Amygdala (tissue), 56 donors: ENCODE measurements at regions not wholly inside any gene's neighbourhood (a gene's known extent, or its start where the extent isn't known, plus 50 kb on each side); places are given as distances from the start of the nearest gene placed in this dataset.
A peak's percentile ranks its signal among the peaks of the same experiment; 100 is the strongest.
"Not testable (repeated sequence)": the region's sequence is repeated elsewhere in the genome, so short reads cannot be mapped to it uniquely, and the experiment has no call there.

Source experiments
- DNase-seq, 56 donors: peaks; one replicate each; lab custom pipeline; 2025; lab: John Stamatoyannopoulos, UW

DNA sequence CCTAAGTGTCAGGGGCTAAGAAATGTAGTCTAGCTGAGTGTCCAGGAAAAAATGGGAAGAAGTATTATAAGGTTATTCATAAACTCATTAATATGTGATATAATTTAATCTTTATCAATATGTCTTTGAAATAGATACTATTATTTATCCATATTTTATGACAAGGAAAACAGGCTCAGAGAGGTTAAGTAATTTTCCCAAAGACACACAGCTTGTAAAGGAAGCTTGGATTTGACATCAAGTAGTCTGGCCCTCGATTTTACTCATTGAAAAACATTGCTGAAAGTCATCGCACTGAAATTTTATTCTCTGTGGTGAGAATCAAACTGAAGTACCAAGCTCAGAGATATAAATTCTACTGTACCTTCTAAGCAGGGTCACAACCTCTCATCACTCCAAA, 276.9 kb downstream of the MSX2 start:
- no peak for DNase-seq

DNA sequence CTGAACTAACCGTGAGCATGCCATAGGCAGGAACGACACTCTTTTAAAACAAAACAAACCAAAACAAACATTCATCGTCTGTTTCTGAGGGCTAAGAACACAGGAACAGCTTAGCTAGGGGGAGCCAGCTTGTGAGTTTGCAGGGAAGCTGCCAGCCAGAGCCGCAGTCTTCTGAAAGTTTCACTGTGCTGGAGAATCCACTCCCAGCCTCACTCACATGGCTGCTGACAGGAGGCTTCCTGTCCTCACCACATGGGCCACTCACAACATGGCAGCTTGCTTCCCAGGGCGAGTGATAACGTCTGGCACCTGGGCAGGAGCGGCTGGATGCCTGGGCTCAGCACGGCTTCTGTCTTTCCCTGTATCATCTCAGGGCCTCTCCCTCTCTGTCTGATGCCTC, 275.2 kb downstream of the MSX2 start:
- peak in 1 of 56 donors; percentile 10 for DNase-seq

DNA sequence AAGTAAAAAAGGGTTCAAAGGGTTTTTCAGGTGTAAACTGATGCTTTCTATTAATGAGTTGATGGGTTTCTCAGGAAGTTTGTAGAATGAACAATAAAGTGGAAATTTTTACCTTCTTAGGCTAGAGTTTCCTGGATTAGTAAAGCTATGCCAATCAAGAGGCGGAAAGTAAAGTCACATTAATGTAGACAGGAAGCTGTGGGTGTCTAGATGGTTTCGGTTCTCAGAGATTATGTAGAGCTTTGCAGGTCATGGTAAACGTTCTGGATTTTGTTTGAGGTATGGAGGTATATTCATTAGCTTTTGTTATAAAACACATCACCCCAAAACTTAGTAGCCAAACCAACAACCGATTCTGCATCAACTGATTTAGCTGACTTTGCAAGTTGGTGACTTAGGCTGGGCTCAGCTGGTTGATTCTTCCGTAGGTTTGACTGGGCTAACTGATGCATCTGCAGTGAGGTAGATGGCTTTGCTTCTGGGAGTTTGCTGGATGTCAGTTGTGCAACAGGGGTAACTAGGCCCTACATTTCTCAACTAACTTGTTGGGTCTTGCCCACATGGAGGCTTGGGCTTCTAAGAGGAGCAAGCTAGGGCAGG, 273.8 kb downstream of the MSX2 start:
- no peak for DNase-seq

DNA sequence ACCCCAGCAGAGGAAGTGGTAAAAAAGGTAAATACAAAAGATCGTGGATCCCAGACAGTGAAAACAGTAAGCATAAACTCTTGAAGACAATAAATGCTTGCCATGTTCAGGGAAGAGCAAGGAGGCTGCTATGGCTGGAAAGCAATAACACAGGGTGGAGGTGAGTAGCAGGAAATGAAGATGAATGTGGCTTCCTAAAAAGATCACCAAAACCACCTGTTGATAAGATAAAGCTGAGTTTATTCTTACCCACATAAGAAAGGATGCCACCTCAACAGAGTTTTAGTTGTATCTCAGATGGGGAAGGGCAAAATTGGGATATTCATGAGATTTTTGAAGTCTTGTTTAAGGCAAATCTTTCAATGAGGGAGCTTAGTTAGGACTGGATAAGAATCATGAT, 273.3 kb downstream of the MSX2 start:
- no peak for DNase-seq

DNA sequence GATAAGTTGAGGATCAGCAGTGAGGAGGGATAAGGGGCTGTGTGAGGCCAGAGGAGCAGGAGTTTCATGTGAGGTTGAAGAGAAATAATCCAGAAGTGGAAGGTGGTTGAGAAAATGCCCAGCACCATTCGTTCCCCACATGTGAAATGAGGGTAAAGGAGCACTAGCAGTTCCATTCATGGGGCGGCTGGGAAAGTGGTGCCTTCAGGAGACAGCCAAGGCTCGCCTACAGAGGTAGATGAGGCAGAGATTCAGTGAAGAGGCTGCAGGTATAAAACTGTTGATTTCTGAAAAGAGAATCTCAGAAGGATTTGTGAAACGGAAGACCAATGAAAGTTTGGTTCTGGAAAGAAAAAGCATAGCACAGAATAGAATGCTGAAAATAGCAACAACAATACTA, 272.6 kb downstream of the MSX2 start:
- no peak for DNase-seq

DNA sequence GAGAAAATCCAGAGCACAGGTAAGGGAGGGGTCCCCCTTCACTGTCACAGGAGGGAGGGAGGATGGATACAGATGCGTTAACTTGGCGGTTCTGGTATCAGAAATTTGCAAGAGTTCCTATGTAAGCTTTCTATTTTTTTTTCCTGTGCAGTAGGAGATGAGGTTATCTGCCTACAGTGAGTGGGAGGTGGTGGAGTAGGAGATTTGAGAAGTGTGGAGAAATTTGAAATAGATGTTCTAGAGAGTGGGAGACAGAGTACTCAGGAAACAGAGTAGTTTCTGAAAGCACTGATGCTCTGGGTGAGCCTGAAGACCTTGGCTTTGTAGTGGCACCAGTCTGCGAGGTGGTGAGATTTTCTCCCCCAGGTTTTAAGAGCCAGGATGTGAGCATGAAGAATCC, 271.4 kb downstream of the MSX2 start:
- DNase-seq: no peak

DNA sequence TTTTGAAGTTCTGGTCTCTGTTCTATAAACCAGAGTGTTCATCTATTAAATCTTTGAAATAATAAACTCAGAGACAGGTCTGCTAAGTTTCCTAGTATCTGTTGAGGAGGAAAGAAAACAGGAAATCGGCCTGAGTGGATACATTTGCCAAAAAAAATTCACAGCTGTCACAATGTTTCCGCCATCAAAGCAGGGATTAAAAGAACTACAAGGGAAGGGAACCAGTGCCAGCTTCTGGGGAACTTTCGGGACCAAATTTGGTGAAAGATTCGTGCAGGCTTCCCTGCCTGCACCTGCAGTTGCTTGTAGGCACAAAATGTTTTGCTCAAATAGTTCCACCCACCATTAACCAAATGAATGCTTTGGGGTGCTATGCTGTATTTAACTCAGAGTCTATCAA, 267.5 kb downstream of the MSX2 start:
- DNase-seq: peak in 2 of 56 donors; percentile 9 to 19

DNA sequence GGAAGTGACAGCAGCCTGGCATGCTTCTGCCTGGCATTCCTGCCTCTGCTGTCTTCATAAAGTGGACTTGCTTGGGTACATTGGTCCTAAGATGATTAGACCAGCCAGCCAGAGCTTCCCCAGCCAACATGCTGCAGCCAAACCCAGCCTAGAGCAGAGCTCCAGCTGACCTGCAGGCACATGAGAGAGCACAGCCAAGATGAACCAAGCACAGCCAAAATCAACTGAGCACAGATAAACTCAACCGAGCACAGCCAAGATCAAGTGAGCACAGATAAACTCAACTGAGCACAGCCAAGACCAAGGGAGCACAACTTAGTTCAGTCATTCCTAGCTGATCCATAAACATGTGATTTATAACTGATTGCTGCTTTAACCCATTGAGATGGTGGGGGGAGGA, 266.5 kb downstream of the MSX2 start:
- no peak for DNase-seq

DNA sequence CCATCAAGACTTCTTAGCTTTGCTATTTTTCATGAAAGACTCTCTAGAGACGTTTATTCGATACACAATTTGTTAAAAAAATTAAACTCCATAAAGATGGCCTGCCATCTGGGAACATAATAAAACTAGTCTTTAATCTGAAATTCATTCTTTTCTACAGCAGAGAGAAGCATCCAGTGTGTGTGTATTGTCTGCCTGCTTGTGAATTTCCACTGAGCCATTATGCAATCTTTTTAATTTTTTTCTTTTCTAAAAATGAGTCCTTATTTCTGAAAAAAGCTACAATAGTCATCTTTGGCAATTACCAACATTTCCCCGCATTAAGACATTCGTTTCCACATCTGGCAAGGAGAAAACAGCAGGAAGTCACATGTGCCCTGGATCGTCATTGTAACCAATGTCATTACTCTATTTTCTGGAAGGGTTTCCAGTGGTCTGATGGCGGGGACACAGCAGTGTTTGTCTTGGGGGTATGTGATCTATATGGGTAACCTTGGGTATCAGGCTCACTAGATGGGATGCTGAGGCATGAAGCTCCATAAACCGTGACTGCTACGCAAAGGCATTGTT, 263.1 kb downstream of the MSX2 start:
- DNase-seq: no peak

DNA sequence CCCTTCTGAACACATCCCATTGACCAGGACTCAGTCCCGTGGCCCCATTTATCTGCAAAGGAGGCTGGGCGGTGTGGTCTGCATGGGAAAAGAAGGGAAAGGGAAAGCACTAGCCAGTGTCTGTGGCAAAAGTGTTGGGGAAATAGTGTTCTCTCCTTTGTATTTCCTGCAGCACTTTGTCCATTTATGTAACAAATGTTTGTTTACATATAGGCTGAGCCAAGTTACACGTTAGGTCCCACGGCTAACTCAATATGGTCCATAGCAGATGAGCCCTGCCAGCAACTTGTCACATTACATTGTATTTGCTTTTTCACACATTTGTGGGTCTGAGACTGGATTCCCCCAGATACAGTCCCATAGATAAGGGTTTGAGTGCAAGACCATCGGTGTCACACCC, 260.5 kb downstream of the MSX2 start:
- DNase-seq: no peak

DNA sequence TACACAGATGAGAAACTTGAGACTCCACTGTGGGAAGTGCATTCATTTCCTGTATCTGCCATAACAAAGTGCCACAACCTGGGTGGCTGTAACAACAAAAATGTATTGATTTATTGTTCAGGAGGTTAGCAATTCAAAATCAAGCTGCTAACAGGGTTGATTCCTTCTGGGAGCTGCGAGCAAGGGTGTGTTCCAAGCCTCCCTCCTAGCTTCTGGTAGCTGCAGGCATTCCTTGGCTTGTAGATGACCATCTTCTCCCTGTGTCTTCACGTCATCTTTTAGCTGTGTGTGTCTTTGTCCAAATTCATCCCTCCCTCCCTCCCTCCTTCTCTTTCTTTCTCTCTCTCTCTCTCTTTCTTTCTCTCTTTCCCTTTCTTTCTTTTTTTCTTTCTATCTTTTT, 258.1 kb downstream of the MSX2 start:
- no peak for DNase-seq

DNA sequence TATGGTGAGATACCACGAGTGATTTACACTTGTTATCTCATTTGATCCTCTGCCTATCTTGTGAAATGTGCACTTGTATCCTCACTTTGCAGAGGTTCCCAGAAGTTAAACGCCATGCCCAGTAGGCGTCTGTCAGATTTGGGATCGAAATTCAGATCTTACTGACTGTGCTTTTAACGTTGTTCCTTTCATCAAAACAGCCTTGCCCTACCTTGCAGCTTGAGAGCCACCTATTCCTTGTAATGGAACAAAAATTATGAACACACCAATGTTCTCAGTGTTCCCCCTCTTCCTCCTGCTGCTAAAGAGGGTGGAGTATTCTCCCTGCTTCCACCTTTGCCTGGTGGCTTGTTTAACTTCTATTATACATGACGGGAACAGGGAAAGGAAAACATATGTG, 257.0 kb downstream of the MSX2 start:
- no peak for DNase-seq

DNA sequence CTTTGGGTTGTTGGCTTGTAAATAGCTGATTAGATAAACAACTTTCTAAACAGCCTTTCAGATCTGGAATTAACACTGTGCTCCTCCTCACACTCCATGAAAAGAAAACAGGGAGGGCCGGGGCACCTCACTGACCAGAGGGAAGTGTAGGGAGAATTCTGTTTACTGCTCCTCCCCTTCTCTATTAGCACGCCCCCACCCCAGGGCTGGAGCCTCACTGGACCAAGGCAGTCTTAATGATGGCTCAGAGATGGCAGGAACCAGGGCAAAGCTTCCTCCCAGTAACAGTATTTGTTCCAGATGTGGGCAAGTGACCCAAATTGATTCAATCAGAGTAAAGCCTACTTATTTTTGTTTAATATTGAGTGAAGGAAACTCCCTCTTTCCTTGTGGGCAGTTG, 256.6 kb downstream of the MSX2 start:
- no peak for DNase-seq

DNA sequence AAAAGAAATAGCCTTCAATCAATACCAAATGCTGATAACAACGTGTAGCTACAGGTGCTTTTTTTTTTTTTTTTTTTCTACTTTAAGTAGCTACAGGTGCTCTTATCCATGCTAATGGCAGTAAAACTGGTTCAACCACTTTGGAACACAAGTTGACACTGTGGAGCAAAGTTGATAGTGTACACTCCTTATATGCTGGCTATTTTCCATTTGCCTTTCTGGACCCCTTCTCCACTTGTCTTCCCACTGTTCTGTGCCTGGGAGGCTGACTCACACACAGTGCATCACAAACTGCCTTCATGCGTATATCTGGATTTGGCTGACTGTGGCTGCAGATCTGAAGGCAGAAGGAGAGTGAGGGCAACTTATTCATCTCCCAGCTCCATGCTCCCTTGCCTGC, 247.9 kb downstream of the MSX2 start:
- DNase-seq: no peak

DNA sequence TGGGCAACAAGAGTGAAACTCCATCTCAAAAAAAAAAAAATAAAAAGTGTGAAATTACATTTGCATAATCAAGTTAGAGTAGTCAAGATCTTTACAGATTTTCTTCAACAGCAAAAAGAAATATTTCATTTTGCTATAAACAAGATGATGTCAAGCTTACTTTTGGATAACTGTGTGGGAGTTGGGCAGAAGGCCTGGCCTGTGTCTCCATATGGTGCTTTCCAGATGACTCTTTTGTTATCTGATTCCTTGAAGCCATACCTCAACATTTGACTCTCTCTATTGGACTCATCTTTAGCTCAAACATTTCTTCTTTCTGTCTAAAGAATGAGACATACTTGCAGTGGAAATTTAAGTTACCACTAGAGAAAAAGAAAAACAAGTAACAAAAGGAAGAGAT, 246.8 kb downstream of the MSX2 start:
- no peak for DNase-seq

DNA sequence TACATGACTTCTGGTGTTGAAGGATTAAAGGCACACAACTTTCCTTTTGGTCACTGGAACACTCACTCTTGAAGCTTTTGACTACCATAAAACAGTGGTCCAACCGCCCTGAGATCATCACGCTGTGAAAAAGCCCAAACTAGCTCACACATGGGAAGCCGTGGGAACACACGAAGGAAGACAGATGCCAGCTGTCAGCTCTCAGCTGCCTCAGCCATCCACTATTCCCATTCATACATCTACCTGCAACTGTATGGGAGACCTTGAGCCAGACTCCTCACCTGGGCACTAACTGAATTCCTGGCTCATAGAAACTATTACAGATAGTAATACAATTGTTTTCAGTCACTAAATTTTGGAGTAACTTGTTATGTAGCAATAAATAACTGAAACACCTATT, 246.1 kb downstream of the MSX2 start:
- no peak for DNase-seq

DNA sequence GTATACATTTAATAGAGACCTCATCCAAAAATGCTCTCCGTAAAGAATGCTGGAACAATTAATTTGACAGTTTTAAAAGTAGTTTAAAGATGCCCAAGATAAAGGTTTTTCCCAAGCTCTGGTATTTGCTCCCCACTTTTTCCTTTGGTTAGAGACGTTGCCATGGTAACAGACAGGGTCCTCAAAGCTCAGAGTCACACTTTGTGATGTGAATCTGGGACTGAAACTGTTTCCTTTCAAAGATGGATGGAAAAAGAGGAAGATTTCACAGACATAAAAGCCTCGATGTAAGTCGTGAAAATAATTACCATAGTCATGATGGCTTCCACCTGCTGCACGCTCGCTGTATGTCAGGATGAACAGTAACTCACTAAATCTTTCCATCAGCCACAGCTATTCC, 229.5 kb downstream of the MSX2 start:
- no peak for DNase-seq

DNA sequence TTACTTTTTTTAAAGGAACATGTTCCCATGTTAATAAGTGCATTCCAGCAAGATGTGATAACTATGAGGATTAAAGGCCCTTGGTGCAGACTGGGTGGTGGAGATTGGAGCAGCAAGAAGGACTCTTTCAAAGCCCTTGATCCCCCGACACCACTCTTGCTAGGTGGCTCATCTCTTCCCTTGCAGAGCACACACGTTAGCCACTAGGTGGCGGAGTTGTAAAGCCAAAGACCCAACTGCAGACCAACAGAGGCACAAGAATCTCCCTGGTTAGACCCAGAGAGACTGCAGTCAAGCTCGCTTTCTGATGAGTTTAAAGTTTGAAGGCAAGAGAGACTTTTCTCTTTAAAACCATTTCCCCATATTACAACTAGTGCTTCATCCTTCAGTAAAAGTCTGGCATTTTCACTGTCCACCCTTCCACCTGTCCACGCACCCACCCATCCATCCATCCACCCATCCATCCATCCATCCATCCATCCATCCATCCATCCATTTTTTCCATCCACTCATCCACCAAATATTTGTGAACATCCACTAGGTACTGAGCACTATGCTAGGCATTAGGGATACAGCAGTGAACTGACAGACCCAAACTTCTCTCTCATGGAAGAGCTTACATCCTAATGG, 226.9 kb downstream of the MSX2 start:
- peak in 49 of 56 donors; percentile 1 to 78 (median 40) for DNase-seq

DNA sequence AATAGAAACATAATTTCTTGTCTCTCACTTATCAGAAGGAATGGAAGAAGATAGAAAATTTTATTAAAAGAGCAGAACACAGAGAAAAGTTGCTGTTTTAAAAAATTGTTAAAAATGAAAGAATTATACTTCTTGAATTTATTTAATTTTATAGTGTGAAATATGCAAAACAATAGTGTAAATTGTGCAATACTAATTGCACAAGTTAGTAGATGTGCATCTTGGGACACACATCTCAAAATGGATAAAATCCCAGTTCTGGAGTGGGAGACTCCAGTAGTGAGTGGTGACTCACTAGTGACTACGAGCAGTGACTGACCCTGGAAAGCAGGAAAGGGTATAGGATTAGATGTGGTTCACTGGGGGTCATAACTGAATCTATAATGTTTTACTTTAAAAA, 223.2 kb downstream of the MSX2 start:
- DNase-seq: no peak

DNA sequence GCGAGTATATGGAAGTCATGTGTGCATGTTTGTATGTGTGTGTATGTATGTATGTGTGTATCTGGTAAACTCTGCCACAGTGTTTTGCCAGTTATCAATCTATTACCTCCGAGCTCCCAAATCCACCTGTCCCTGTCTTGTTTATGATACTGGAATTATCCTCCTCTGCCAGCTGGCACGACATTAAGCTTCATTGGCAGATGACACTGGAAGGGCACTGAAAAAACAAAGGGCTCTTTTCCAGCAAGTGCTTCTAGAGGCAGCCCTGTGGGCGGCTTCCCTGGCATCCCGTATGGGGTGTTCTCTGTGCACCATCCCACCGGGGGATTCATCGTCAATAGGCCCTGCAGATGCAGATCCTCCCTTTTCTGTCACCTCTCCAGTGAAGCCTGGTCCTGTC, 221.5 kb downstream of the MSX2 start:
- no peak for DNase-seq

DNA sequence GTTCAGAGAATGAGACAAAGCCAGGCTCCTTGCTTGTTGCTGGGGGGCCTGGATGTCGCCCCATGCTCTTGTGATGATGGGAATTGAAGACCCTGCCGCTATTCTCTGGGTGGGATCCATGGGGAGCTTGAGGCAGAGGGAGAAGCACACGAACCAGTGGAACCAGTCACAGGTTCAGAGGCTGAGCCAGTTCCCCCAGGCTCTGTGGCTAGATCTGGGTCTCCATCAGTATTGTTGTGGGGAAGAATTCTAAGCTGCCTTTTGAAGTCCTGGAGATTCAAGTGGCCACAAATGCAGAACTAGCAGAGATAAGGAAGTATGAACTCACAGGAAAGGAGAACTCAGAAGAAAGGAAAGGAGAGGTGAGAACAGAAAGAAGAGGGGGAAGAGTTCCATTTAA, 219.4 kb downstream of the MSX2 start:
- no peak for DNase-seq

DNA sequence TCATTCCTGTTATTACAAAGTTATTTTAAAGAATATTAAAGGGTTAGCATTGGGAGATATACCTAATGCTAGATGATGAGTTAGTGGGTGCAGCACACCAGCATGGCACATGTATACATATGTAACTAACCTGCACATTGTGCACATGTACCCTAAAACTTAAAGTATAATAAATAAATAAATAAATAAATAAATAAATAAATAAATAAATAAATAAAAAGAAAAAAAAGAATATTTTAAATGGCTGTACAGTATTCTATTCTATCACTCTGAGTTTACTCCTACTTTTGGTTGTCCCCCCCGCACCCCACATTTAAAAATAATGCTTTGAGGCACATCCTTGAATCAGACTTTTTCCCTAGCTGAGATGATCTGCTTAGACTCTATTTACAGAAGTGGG, 218.6 kb downstream of the MSX2 start:
- DNase-seq: not testable (repeated sequence)
